Fibroblast of gingiva (primary cell): ENCODE measurements at regions not wholly inside any gene's neighbourhood (a gene's known extent, or its start where the extent isn't known, plus 50 kb on each side); places are given as distances from the start of the nearest gene placed in this dataset.
"Not testable (repeated sequence)": the region's sequence is repeated elsewhere in the genome, so short reads cannot be mapped to it uniquely, and the experiment has no call there.

ENCODE experiments used
- DNase-seq: peaks from one replicate; pipeline ENCODE4 v3.0.0-alpha.2; 2011; ENCODE audit warnings: low read depth

DNA sequence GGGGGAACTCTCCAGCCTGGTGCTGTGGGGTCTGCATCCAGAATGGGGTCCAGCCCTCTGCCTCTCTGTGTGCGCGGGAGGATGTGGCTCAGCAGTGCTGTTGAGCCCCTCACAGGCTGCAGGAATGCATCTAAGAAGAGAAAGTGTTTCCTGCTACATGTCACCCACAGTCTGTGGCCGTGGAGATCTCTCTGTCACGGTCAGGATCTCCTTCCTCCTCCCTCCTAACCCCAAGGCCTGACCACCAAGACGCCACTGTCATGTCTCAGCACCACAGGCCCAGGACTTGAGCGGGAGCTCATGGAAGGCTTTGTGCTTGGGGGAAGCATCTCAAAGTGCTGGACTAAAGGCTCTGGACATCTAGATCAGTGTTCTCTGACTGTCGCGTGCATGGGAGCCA lies 90.1 kb downstream of the SREK1 start:
- no peak for DNase-seq

DNA sequence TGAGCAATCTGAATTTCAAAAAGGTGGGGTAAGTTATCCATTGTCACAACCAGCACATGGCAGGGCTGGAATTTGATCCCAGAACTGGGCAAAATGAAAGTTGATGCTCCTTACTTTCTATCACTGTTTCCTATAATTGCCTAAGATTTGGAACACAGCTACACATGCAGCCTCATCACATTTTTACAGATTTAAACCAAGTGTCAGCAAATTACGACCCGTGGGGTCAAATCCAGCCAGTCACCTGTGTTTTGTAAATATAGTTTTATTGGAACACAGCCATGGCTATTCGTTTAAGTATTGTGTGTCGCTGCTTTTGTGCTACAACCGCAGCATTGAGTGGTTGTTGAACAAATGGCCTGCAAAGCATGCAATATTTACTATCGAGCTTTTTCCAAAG lies 94.3 kb downstream of the SREK1 start:
- no peak for DNase-seq

DNA sequence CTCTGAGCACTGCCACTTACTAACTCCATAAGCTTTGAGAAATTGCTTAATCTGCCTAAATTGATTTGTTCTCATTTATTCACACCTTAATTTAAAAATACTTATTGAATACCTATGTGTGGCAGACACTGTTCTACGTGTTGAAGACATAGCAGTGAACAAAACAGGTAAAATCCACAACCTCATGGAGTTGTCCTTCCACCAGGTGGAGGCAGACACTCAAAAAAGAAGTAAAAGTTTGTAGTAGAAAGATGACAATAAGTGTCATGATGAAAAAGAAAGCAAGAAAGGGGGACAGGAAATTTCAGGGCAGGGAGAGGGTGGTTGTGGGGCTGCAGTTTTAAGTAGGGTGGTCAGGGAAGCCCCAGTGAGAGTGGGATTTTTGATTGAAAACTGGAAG lies 94.9 kb downstream of the SREK1 start:
- no peak for DNase-seq

DNA sequence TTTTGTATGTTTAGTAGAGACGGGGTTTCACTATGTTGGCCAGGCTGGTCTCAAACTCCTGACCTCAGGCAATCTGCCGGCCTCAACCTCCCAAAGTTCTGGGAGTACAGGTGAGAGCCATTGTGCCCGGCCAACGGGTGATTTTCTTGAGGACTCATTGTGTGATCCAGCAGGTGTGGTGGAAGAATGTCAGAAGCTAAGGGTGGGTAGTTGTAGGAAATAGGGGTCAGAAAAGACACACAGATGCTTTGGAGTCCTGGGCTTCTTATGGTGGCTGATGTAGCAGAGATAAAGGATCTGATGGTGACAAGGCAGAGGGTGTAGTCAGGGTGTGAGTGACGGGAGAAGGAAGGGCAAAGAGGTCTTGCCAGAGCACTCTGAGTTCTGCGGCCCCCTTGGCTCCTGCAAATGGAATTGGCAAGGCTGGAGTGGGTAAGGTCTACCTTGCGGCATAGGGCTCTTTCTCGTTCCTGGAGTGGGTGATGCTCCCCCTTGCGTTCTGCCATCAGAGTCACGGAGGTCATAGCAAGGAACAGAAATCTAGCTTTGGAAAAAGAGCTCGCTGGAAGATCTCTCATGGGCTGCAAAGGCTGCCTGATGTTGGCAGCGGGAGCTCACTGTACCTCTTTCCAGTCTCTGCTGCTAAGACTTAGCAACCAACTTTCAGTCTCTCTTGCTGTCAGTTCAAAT lies 97.2 kb downstream of the SREK1 start:
- DNase-seq = no peak

DNA sequence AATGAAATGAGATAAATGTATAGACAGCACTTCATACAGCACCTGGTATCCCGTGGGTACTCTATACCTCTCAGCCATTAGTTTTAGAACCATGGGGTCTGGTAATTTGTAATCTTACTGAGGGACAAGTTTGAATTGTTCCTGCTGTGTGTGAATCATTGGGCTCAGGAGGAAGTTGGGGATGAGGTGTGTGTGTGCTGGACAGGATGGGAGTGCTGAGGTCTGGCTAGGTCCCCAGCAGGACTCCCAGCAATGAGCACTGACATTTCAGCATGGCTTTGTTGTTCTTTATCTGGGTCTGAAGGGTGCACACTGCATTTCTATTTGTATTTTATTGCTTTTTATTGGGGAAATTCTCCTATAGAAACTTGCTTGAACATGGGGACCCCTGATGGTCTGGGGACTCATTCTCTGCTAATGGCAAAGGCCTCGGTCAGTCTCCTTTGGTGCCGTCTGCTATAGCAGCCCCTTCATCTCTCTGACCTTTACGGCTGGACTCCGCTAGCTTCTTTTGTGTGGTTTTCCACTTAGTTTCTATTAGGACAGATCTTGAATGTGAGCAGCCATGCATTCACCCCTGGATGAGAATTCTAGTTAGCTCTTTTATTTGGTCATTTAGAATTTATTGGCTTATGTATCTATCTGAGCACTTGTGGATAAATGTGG lies 98.1 kb downstream of the SREK1 start:
- DNase-seq = no peak

DNA sequence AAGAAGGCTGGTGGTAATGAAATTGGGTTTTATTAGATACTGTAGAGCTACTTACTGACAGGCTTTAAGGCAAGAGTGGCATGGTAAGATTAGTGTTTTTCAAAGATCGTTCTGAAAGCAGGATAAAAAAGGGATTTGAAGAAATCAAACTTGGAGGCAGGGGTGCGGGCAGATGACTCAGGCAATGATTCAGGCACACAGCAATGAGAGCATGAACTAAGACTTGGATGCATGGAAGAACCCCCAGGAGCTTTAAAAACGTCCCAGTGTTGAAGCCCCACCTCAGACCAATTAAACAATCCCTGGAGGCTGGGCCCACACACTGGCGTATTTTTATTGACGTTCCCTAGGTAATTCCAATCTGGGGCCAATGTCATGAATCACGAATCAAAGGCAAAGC lies 102.5 kb downstream of the SREK1 start:
- peak; percentile 42 for DNase-seq

DNA sequence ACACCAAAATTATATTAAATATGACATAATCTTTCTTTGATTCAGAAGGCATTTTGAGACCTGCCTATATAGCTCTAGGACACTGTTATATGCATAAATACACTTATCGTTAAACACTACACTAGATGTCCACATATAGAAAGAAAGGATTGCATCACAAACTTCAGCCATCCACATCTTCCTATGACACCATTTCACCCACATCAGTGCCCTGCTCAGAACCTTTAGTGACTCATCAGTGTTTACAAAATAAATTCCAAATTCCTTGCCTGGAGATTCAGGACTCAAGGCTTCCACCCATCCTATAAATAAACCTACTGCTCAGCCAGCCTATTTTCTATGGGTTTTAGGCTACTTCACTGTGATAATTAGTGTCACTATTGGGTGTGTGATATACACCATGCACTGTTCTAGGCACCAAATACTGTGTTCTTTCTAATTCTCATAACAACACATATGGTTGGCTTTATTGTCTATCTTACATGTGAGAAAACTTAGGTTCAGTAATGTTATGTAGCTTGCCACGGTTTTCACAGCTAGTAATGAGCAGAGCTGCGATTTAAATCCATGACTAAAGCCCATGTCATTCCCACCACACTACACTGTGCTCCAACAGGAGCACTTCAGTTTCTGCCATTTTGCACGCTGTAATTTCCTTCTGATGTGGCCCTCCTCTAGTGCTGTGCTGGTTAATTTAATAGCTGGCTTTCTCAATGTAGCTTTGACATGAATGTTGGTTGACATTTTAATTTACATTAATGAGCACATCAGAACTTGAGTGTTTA lies 103.3 kb downstream of the SREK1 start:
- peak; percentile 79 for DNase-seq

DNA sequence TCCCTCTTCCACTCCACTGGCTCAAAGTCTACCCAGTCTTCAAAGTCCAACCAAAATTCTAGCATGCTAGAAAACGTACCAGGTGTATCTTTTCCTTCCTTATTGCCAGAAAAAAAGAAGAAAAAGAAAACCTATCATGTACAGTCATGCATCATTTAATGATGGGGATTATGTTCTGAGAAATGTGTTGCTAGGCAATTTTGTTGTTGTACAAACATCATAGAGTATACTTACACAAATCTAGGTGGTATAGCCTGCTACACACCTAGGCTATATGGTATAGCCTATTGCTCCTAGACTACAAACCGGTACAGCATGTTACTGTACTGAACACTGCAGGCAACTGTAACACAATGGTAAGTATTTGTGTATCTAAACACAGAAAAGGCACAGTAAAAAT lies 104.8 kb downstream of the SREK1 start:
- no peak for DNase-seq

DNA sequence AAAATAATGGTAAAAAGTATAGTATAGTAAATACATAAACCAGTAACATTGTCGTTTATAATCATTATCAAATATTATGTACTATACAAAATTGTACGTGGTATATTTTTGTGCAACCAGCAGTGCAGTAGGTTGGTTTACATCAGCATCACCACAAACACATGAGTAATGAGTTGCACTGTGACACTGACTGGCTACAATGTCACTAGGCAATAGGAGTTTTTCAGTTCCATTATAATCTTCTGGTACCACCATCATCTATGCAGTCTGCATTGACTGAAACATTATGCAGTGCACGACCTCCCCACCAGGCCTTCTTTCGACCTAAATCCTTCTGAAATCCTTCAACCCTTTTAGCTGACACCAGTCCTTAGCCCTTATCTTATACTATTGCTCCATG lies 105.8 kb downstream of the SREK1 start:
- DNase-seq = no peak

DNA sequence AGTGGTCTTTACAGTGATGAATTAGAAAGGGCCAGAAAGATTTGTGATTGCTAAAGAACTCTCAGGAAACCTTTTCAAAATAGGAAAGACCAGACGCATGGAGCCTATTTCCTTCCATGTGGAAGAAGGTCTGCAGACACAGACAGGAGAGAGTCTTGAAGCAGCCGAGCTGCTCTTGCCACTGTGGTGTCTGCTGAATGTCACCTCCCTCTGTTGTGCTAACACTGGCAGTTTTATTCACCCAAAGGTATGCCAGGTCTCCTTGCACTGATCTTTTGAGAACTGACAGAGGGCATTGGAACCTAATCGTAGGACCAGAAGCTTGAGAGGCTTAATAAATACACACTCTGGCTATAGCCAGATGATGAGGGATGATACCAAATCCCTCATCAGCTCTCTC lies 108.7 kb downstream of the SREK1 start:
- no peak for DNase-seq

DNA sequence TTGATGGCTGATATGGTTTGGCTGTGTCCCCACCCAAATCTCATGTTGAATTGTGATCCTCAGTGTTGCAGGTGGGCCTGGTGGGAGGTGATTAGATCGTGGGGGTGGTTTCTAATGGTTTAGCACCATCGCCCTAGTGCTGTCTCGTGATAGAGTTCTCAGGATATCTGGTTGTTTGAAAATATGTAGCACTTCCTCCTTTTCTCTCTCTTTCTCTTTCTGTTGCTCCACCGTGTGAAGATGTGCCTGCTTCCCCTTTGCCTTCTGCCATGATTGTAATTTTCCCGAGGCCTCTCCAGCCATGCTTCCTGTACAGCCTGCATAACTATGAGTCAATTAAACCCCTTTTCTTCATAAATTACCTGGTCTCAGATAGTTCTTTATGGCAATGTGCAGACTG lies 111.6 kb downstream of the SREK1 start:
- no peak for DNase-seq

DNA sequence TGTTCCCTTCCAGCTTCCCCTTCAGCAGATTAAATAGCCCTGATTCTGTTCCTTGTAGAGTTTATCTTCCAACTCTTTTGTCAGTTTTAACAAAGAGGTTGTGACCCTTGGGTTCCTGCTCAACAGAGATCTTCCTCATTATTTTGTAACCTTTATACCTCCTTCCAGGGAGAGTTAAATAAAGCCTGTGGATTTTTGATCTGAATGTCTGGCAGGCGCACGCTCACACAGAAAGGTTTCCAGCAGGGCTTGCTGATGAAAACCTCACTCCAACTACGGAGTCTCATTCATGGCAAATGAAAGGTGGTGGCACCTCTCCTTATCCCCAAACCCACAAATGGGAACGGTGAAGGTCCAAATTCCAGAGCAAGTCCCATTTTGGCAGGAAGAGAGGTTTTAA lies 129.0 kb downstream of the SREK1 start:
- DNase-seq = no peak

DNA sequence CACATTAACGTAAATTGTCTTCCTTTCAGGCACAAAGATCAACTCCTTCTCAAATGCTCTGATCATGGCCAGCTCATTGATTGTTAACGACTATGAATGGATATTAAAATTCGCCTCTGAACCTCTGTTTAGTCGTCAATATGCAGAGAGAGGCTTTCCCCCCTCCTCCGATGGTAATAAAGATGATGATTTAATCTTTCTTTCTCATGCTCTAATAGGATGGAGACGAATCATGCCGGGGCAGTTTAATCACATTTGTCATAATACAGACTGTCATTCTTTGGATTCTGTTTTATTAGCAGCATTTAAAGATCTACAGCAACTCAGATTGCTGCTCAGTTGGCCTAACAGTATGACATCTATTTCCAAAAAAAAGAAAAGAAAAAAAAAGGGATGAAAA lies 132.9 kb downstream of the SREK1 start:
- no peak for DNase-seq

DNA sequence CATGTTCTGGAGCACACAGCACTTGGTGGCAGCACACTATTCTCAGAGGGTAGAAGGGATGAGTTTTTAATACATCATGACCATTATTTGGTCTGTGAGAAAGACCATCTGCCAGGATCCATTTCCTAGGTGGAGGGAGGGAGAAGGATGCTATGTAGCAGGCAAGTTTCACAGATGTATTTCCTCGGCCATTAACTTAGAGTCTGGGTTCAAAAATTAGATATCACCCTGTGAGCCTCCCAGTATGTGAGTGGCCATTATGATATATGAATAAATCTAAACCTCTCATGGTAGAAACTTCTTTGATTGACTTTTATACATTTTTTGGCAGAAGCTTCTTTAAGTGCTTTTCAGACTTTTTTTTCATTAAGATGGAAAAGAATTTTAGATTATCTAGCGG lies 133.9 kb downstream of the SREK1 start:
- DNase-seq = no peak

DNA sequence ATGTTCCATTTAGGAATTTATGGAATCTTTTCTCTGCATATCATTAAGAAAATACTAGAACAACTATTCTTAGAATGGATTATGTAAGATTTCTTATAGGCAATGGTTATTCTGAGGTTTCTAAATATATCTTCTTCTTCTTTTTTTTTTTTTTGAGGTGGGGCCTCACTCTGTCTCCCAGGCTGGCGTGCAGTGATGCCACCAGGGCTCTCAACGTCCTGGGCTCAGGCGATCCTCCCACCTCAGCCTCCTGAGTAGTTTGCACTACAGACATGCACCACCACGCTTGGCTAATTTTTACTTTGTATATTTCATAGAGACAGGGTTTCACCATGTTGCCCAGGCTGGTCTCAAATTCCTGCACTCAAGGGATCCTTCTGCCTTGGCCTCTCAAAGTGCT lies 137.2 kb downstream of the SREK1 start:
- no peak for DNase-seq

DNA sequence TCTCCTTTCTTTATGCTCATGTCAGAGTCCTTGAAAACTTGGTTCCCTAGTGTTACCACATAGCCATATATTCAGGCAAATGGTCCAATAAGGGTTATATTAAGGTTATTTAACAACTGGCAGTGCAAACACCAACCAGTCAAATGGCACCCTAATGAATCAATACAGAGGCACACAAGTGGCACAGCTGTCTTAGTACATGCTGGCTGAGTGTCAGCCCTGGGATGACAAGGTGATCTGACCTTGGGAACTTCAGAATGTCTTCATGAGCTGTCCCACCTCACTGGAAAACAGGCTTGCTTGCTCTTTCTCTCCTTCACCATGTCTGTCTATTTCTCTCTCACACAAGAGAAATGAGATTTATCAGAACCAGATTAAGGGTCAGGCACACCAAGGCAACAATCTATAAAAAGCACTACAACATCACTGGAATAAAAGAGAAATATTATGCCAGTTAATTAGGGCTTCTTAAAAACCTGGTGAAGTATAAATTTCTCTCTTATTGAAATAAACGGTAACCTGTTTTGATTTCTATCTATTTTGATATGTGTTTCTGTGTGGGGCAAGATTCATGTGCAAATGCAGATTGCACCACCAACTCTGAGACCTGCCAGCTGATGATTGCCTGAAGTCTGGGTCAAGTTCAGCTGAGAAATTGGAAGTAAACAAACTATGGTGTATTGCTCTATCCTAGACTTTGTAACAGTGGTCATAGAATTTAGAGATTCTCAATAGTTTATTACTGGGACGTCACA lies 140.7 kb downstream of the SREK1 start:
- no peak for DNase-seq

DNA sequence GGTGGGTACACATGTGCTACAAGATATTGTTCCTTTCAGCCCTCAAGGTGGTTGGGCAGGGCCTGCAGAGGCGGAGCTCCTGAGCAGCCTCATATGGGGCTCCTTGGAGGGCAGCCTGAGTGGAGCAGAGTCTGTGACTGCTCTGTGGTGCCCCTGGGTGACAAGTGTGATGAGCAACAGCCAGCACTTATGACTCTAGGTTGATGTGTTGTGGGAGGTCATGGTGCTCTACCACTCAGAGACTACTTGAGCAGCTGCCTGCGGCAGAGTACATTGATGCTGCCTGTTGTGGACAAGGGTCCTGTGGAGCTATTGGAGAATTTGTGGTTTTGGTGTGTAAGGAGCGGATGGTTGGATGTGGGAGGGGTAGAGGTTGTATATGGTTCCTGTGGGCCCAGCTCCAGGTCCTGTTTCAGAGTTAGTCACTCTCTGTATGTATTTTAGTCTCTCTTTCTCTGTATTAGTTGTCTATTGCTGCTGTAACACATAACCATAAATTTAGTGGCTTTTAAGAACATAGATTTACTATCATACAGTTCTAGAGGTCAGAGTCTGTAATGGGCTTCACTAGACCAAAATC lies 141.3 kb downstream of the SREK1 start:
- no peak for DNase-seq

DNA sequence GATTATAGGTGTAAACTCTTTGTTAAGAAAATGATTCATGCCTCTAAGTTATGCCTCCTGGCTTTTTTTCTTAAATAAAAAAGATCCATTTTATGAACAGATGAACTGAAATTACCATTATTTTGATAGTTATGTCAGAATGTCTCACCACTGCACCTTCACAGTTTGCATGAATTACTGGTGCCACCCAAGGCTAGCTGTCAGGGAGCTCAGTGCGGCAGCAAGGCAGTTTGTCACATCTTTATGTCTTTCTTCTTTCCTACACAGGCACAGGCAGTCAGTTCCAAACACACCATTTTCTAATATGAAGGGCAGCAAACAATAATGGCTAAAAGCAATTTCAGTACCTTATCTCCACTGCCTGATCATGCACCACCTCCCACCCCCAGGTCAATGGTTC lies 147.7 kb downstream of the SREK1 start:
- DNase-seq = no peak

DNA sequence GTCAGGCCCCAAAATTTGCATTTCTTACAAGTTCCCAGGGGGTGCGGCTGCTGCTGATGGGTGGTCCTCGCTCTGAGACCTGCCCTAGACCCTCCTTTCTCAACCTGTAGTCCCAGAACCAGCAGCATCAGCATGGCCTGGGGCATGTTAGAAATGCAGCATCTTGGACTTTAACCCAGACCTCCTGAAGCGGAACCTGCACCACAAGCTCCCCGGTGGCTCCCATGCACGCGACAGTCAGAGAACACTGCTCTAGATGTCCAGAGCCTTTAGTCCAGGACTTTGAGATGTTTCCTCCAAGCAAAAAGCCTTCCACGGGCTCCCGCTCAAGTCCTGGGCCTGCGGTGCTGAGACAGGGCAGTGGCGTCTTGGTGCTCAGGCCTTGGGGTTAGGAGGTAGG lies 149.8 kb downstream of the SREK1 start:
- DNase-seq = not testable (repeated sequence)

DNA sequence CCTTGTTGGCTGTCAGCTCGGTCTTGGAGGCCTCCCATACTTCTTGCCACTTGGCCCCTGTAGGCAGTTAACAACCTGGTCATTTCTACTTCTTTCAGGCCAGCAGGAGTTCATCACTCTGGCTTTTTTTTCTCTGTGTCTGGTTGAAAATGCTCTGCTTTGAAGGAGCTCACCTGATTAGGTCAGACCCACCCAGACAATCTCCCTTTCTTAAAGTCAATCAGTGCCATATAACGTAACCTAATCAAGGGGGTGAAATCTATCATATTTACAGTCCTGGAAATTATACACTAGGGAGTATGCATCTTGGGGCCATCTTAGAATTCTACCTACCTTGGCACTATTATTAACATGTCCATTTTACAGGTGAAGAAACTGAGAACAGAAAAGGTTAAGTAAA lies 155.4 kb downstream of the SREK1 start:
- no peak for DNase-seq

DNA sequence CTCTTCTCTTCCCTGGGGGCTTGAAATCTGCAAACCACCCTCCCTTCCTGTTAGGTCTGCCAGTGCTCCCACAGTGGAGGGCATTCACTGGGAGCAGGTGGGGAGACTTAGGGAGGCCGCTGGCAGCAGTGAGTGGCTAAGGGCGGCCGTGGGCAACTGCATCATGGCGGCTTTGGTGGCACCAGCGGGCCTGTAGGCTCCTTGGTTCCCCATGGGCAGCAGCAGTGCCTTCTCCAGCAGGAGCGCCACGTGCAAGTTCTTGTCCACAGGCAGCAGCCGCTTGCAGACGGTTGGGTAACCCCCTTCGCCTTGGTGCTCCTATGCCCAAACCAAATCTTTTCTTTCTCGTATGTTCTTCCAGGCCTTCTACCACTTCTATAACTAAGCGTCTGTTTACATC lies 158.2 kb downstream of the SREK1 start:
- DNase-seq = no peak

DNA sequence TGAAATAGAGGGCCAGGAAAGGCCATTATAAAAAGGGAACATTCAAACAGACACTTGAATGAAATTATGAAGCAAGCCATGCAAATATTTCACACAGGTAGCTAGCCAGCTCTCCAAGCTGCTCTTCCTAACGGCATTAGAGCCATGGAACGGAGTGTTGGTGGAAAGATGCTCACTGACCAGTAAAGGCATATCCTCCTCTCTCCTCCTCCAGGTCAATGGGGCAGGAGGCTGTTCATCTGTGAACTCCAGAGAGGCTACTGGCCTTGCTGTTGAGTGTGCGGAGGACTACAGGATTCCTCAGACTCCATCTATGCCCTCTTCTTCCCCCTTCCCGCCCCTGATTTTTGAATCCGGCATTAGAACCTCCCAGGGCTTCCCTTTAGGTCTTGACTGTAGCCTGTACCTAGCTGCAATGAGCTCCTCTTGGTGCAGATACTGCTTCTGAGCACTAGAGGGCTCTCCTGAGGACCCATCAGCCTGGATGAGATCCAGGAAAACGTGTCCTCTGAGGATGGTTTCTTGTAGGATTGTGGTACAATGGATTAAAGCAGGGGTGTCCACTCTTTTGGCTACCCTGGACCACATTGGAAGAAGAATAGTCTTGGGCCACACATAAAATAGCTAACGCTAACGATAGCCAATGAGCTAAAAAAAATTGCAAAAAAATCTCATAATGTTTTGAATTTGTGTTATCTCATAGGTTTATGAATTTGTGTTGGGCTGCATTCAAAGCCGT lies 162.2 kb downstream of the SREK1 start:
- peak; percentile 54 for DNase-seq
